ENCODE measurements at regions not wholly inside any gene's neighbourhood (a gene's known extent, or its start where the extent isn't known, plus 50 kb on each side); places are given as distances from the start of the nearest gene placed in this dataset.

- no peak for ATAC-seq
Measured at GRCh38 chr2:11011359-11011758, 99.6 kb downstream of the KCNF1 start.

GRCh38 chr2:11012131-11012693 is 100.5 kb downstream of the KCNF1 start:
- DNase-seq (no peak), ATAC-seq (no peak)
- Histone ChIP-seq H3K27me3 (ENCODE audit: insufficient read depth in 3 of 3, low read length in 2 of 3) (peaks cover 0 to 4% (median 0%) of the 10 kb centered on the region in 3 donors), H3K4me1 (no peaks in the 10 kb centered on the region), H3K4me3 (no peak overlapping the region), H3K27ac (no peak overlapping the region), H3K9me3 (no peaks in the 10 kb centered on the region), H3K36me3 (ENCODE audit: insufficient read depth in 1 of 2, low read depth in 1 of 2) (no peaks in the 10 kb centered on the region)
- WGBS, 3 donors, result 61 to 66% (median 66%) methylated on average over 6 of the region's 6 CpGs
- intact Hi-C loops (cut with DNase I), result no loop called here
- TF ChIP-seq CTCF (IDR thresholded peaks at IDR 0.05), result no peak

More at GRCh38 chr2:11011359-11011758, 99.6 kb downstream of the KCNF1 start:
- no peak overlapping the region for H3K4me3 ChIP-seq
- intact Hi-C loops (cut with DNase I), result no loop called here
- no peak for DNase-seq
- TF ChIP-seq CTCF (IDR thresholded peaks at IDR 0.05), result no peak
- no peaks in the 10 kb centered on the region for H3K36me3 ChIP-seq (ENCODE audit: insufficient read depth in 1 of 2, low read depth in 1 of 2)
- H3K9me3 ChIP-seq, result no peaks in the 10 kb centered on the region
- no peaks in the 10 kb centered on the region for H3K4me1 ChIP-seq
- peaks cover 0 to 4% (median 0%) of the 10 kb centered on the region in 3 donors for H3K27me3 ChIP-seq (ENCODE audit: insufficient read depth in 3 of 3, low read length in 2 of 3)
- no peak overlapping the region for H3K27ac ChIP-seq
- 88 to 92% (median 91%) methylated on average over 7 of the region's 7 CpGs for WGBS, 3 donors

GRCh38 chr2:11013196-11013595 is 101.5 kb downstream of the KCNF1 start:
- TF ChIP-seq CTCF (IDR thresholded peaks at IDR 0.05), result no peak
- intact Hi-C loops (cut with DNase I), result no loop called here
- DNase-seq (no peak), ATAC-seq (no peak)
- Histone ChIP-seq H3K27me3 (ENCODE audit: insufficient read depth in 3 of 3, low read length in 2 of 3) (peaks cover 0 to 4% (median 0%) of the 10 kb centered on the region in 3 donors), H3K27ac (no peak overlapping the region), H3K4me3 (no peak overlapping the region), H3K4me1 (no peaks in the 10 kb centered on the region), H3K36me3 (ENCODE audit: insufficient read depth in 1 of 2, low read depth in 1 of 2) (no peaks in the 10 kb centered on the region), H3K9me3 (no peaks in the 10 kb centered on the region)
- WGBS, 3 donors, result 80 to 90% (median 85%) methylated on average over 6 of the region's 6 CpGs

- Histone ChIP-seq H3K27ac (no peak overlapping the region), H3K9me3 (no peaks in the 10 kb centered on the region), H3K4me3 (no peak overlapping the region), H3K36me3 (ENCODE audit: insufficient read depth in 1 of 2, low read depth in 1 of 2) (no peaks in the 10 kb centered on the region), H3K27me3 (ENCODE audit: insufficient read depth in 3 of 3, low read length in 2 of 3) (peaks cover 0 to 4% (median 0%) of the 10 kb centered on the region in 3 donors), H3K4me1 (no peaks in the 10 kb centered on the region)
- 62 to 84% (median 71%) methylated on average over 4 of the region's 4 CpGs for WGBS, 3 donors
- no peak for TF ChIP-seq CTCF (IDR thresholded peaks at IDR 0.05)
- intact Hi-C loops (cut with DNase I), result no loop called here
- ATAC-seq (no peak), DNase-seq (no peak)
Measured at GRCh38 chr2:11014026-11014425, 102.3 kb downstream of the KCNF1 start.

Measured in psoas muscle (tissue), 7 donors.